Loucy (cell line): ENCODE measurements at regions not wholly inside any gene's neighbourhood (a gene's known extent, or its start where the extent isn't known, plus 50 kb on each side); places are given as distances from the start of the nearest gene placed in this dataset.

Experiments
- CTCF ChIP-seq: fragments of 200-600 bp; sonication (generic); conservative IDR thresholded peaks from 2 replicates; pipeline ENCODE4 v1.5.1; 2014; ENCODE audit warnings: mild to moderate bottlenecking, antibody characterized with exemption, low read length
- EZH2phosphoT487 ChIP-seq: fragments of 200-600 bp; IDR thresholded peaks from 2 replicates; pipeline ENCODE4 v1.6.1; 2018; ENCODE audit warnings: antibody characterized with exemption, mild to moderate bottlenecking, moderate library complexity, borderline replicate concordance

GRCh38 chr1:5514527-5515183 lies 477.6 kb downstream of the NPHP4 start:
- peak; percentile 100 for TF ChIP-seq CTCF
- no peak for TF ChIP-seq EZH2phosphoT487
